ENCODE measurements at regions not wholly inside any gene's neighbourhood (a gene's known extent, or its start where the extent isn't known, plus 50 kb on each side); places are given as distances from the start of the nearest gene placed in this dataset.

- peak overlapping the region in 3 of 4 donors; percentile 83 to 85 (median 84) for H3K27ac ChIP-seq
- intact Hi-C loops (cut with DNase I): no loop called here
- DNase-seq (no peak), ATAC-seq (no peak)
- peaks cover 55% of the 10 kb centered on the region for H3K4me1 ChIP-seq
- H3K27me3 ChIP-seq: no peaks in the 10 kb centered on the region
- whole genome bisulfite sequencing, 2 donors: 60 to 71% methylated on average over 4 of the region's 4 CpGs
- TF ChIP-seq, protein P1, sequence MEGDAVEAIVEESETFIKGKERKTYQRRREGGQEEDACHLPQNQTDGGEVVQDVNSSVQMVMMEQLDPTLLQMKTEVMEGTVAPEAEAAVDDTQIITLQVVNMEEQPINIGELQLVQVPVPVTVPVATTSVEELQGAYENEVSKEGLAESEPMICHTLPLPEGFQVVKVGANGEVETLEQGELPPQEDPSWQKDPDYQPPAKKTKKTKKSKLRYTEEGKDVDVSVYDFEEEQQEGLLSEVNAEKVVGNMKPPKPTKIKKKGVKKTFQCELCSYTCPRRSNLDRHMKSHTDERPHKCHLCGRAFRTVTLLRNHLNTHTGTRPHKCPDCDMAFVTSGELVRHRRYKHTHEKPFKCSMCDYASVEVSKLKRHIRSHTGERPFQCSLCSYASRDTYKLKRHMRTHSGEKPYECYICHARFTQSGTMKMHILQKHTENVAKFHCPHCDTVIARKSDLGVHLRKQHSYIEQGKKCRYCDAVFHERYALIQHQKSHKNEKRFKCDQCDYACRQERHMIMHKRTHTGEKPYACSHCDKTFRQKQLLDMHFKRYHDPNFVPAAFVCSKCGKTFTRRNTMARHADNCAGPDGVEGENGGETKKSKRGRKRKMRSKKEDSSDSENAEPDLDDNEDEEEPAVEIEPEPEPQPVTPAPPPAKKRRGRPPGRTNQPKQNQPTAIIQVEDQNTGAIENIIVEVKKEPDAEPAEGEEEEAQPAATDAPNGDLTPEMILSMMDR (IDR thresholded peaks at IDR 0.05): no peak
- no peak for TF ChIP-seq POLR2A (IDR thresholded peaks at IDR 0.05)
- H3K36me3 ChIP-seq (replicated peaks in 1 of 2; ENCODE audit: insufficient read depth in 1 of 2, low read depth in 2 of 2): no peaks in the 10 kb centered on the region
- H3K9me3 ChIP-seq: no peaks in the 10 kb centered on the region
- H3K4me3 ChIP-seq: no peak overlapping the region
Observed at GRCh38 chr1:113253187-113253586, 137.1 kb upstream of the MAGI3 start.

GRCh38 chr1:113253590-113253989 lies 136.7 kb upstream of the MAGI3 start:
- Histone ChIP-seq H3K4me1 (peaks cover 51% of the 10 kb centered on the region), H3K27me3 (no peaks in the 10 kb centered on the region), H3K36me3 (replicated peaks in 1 of 2; ENCODE audit: insufficient read depth in 1 of 2, low read depth in 2 of 2) (no peaks in the 10 kb centered on the region), H3K9me3 (no peaks in the 10 kb centered on the region), H3K27ac (peak overlapping the region; percentile 41 to 85 (median 84)), H3K4me3 (no peak overlapping the region)
- intact Hi-C loops (cut with DNase I): no loop called here
- DNase-seq (no peak), ATAC-seq (no peak)
- WGBS, 2 donors: 46 to 54% methylated on average over 2 of the region's 2 CpGs
- TF ChIP-seq POLR2A (IDR thresholded peaks at IDR 0.05): no peak
- TF ChIP-seq, protein P1 (IDR thresholded peaks at IDR 0.05): no peak

DNA sequence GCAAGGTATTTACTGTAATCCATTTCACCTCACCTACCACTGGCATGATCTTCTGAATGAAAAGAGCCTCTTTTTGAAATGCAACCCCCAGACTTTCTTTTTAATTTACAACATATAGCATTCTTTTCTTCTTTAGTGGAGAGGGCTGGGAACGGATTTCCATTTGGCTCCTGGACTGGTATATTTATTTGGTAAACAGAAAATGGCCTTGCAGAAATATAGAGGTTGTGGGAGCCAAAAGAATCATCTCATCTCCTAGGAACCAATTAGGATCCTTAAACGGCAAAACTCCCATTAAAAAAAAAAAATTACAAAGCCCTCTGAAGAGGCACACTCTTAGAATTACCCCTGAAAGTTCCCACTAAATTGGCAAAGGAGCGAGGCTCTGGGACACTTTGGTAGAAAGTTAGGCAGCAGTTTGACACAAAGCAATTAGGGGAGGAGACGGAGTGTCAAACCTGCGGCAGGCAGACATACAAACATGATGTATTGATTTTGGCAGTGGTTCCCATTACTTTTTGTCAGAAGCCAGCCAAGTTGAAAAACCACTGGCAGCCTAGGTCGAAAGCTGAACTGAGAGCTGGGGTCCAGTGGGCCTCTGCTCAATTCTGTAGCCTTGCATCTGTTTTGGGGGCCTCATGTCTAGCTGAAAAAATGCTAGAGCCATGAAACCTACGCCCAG lies 135.1 kb upstream of the MAGI3 start:
- Histone ChIP-seq H3K36me3 (replicated peaks in 1 of 2; ENCODE audit: insufficient read depth in 1 of 2, low read depth in 2 of 2) (no peaks in the 10 kb centered on the region), H3K9me3 (no peaks in the 10 kb centered on the region), H3K4me3 (no peak overlapping the region), H3K4me1 (peaks cover 56% of the 10 kb centered on the region), H3K27ac (peak overlapping the region; percentile 83 to 86 (median 84)), H3K27me3 (no peaks in the 10 kb centered on the region)
- TF ChIP-seq, protein P1 (IDR thresholded peaks at IDR 0.05): no peak
- no peak for TF ChIP-seq POLR2A (IDR thresholded peaks at IDR 0.05)
- ATAC-seq: peak; percentile 81
- 11 to 18% methylated on average over 7 of the region's 7 CpGs for WGBS, 2 donors
- intact Hi-C loops (cut with DNase I): no loop called here
- DNase-seq: peak; percentile 56 to 70 (median 64)

DNA sequence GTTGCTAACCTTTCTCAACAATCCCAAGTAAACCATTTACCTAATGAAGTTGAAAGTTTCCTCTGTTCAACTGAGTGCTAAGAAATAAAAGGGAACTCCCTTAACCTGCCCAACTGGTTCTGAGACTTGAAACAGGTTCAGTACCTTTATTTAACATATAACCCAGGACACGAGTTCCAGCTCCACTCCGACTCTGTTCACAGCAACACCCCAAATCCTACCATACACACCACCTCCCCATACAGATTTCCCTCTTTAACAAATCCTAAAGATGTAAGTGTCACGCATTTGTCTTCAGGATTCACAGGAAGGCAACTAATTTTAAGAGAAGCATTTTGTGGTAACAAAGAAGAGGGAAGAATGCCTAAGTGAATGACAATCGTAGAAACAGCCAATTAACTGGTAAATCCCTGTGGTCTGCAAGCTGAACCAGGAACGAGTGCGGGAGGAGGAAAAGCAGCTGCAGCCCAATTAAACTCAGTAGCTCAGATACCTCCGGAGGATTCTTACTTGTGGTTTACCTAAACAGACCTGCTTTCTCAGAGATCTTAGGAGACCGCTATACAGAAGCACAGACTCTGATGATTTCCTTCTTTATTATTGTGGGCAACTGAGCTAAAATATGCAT lies 134.5 kb upstream of the MAGI3 start:
- DNase-seq: peak; percentile 44 to 82 (median 68)
- peak in 2 of 3 donors; percentile 17 for TF ChIP-seq POLR2A (IDR thresholded peaks at IDR 0.05)
- TF ChIP-seq, protein P1 (IDR thresholded peaks at IDR 0.05): no peak
- peak; percentile 92 for ATAC-seq
- Histone ChIP-seq H3K27me3 (no peaks in the 10 kb centered on the region), H3K4me1 (peaks cover 56% of the 10 kb centered on the region), H3K27ac (peak overlapping the region; percentile 83 to 86 (median 84)), H3K36me3 (replicated peaks in 1 of 2; ENCODE audit: insufficient read depth in 1 of 2, low read depth in 2 of 2) (no peaks in the 10 kb centered on the region), H3K4me3 (no peak overlapping the region), H3K9me3 (no peaks in the 10 kb centered on the region)
- WGBS, 2 donors: 19 to 24% methylated on average over 8 of the region's 8 CpGs
- intact Hi-C loops (cut with DNase I): no loop called here

Measured in body of pancreas (tissue), 4 donors.